ENCODE measurements at regions not wholly inside any gene's neighbourhood (a gene's known extent, or its start where the extent isn't known, plus 50 kb on each side); places are given as distances from the start of the nearest gene placed in this dataset.

- H3K9ac ChIP-seq = no peak overlapping the region
- TF ChIP-seq RFX5 (IDR thresholded peaks at IDR 0.05; ENCODE audit: low read length) = no peak
- TF ChIP-seq GATA2 (CRISPR knock-in tag; IDR thresholded peaks at IDR 0.05) = no peak
- no peaks in the 10 kb centered on the region for H3K36me3 ChIP-seq (replicated peaks in 1 of 2; ENCODE audit: control insufficient read depth in 1 of 2, insufficient read depth in 2 of 2, low read length in 1 of 2)
- POLR2A ChIA-PET = no interaction called here
- no peaks in the 10 kb centered on the region for H3K4me1 ChIP-seq (ENCODE audit: control insufficient read depth in 1 of 2, insufficient read depth in 2 of 2, low read depth in 1 of 2, low read length in 1 of 2)
- H4K20me1 ChIP-seq (ENCODE audit: insufficient read depth) = no peaks in the 10 kb centered on the region
- CTCF ChIA-PET = no interaction called here
- H3K9me3 ChIP-seq = no peaks in the 10 kb centered on the region; the same call in 1 of the 2 replicates
- H3K9me2 ChIP-seq = no peaks in the 10 kb centered on the region; the same call in 1 of the 2 replicates
- no peak overlapping the region for H3K27ac ChIP-seq (ENCODE audit: low read depth in 2 of 2, low read length in 1 of 2)
- no peaks in the 10 kb centered on the region for H3K27me3 ChIP-seq (ENCODE audit: insufficient read depth)
- H3K4me3 ChIP-seq (ENCODE audit: low read depth in 2 of 2, low read length in 1 of 2) = no peak overlapping the region
- H3K79me2 ChIP-seq (ENCODE audit: insufficient read depth) = no peaks in the 10 kb centered on the region
- no peak overlapping the region for H2AFZ ChIP-seq (ENCODE audit: low read depth)
- no peaks in the 10 kb centered on the region for H3F3A ChIP-seq (replicated peaks; ENCODE audit: insufficient read depth)
- DNase-seq = no peak
- 0% methylated on average over 1 of the region's 1 CpG for WGBS (ENCODE audit: low lambda C conversion rate)
- H3K4me2 ChIP-seq = no peak overlapping the region
Measured at GRCh38 chr6:62570372-62570771, 284.3 kb upstream of the KHDRBS2 start.

- Histone ChIP-seq H3K9me3 (no peaks in the 10 kb centered on the region), H4K20me1 (ENCODE audit: insufficient read depth) (no peaks in the 10 kb centered on the region), H3K27ac (ENCODE audit: low read depth in 2 of 2, low read length in 1 of 2) (no peak overlapping the region), H3K9me2 (no peaks in the 10 kb centered on the region), H3K4me2 (no peak overlapping the region), H3K9ac (no peak overlapping the region), H3K36me3 (replicated peaks in 1 of 2; ENCODE audit: control insufficient read depth in 1 of 2, insufficient read depth in 2 of 2, low read length in 1 of 2) (no peaks in the 10 kb centered on the region), H3K4me1 (ENCODE audit: control insufficient read depth in 1 of 2, insufficient read depth in 2 of 2, low read depth in 1 of 2, low read length in 1 of 2) (no peaks in the 10 kb centered on the region), H3K27me3 (ENCODE audit: insufficient read depth) (no peaks in the 10 kb centered on the region), H3K79me2 (ENCODE audit: insufficient read depth) (no peaks in the 10 kb centered on the region), H2AFZ (ENCODE audit: low read depth) (no peak overlapping the region), H3F3A (replicated peaks; ENCODE audit: insufficient read depth) (no peaks in the 10 kb centered on the region), H3K4me3 (ENCODE audit: low read depth in 2 of 2, low read length in 1 of 2) (no peak overlapping the region)
- WGBS (ENCODE audit: low lambda C conversion rate) = 0% methylated on average over 1 of the region's 2 CpGs
- no peak for TF ChIP-seq SMC3 (IDR thresholded peaks at IDR 0.05; ENCODE audit: low read depth, low read length)
- TF ChIP-seq USF1 (IDR thresholded peaks at IDR 0.05; ENCODE audit: borderline replicate concordance, low read depth) = no peak
- TF ChIP-seq EP300 (IDR thresholded peaks at IDR 0.05; ENCODE audit: borderline replicate concordance in 1 of 2, low read depth in 1 of 2, low read length in 1 of 2) = no peak
- TF ChIP-seq POLR2AphosphoS5 (IDR thresholded peaks at IDR 0.05; ENCODE audit: low read depth, low read length) = no peak
- no peak for TF ChIP-seq TAF1 (IDR thresholded peaks at IDR 0.05; ENCODE audit: borderline replicate concordance, low read depth, low read length)
- TF ChIP-seq CTCF (IDR thresholded peaks at IDR 0.05) = no peak
- TF ChIP-seq NFIC (IDR thresholded peaks at IDR 0.05; ENCODE audit: borderline replicate concordance) = no peak
- no peak for TF ChIP-seq RFX5 (IDR thresholded peaks at IDR 0.05; ENCODE audit: low read length)
- no peak for TF ChIP-seq RAD21 (IDR thresholded peaks at IDR 0.05; ENCODE audit: low read length)
- no peak for TF ChIP-seq MEF2A (IDR thresholded peaks at IDR 0.05; ENCODE audit: borderline replicate concordance, low read depth)
- no peak for TF ChIP-seq YY1 (IDR thresholded peaks at IDR 0.05; ENCODE audit: low read depth)
- TF ChIP-seq FOXM1 (IDR thresholded peaks at IDR 0.05; ENCODE audit: low read depth) = no peak
- no peak for TF ChIP-seq PBX3 (IDR thresholded peaks at IDR 0.05)
- TF ChIP-seq MAX (IDR thresholded peaks at IDR 0.05; ENCODE audit: low read depth) = no peak
- no peak for DNase-seq
- ChIA-PET CTCF (no interaction called here), POLR2A (no interaction called here)
Measured at GRCh38 chr6:62541502-62541901, 255.5 kb upstream of the KHDRBS2 start.
